ENCODE measurements at regions not wholly inside any gene's neighbourhood (a gene's known extent, or its start where the extent isn't known, plus 50 kb on each side); places are given as distances from the start of the nearest gene placed in this dataset.

DNA sequence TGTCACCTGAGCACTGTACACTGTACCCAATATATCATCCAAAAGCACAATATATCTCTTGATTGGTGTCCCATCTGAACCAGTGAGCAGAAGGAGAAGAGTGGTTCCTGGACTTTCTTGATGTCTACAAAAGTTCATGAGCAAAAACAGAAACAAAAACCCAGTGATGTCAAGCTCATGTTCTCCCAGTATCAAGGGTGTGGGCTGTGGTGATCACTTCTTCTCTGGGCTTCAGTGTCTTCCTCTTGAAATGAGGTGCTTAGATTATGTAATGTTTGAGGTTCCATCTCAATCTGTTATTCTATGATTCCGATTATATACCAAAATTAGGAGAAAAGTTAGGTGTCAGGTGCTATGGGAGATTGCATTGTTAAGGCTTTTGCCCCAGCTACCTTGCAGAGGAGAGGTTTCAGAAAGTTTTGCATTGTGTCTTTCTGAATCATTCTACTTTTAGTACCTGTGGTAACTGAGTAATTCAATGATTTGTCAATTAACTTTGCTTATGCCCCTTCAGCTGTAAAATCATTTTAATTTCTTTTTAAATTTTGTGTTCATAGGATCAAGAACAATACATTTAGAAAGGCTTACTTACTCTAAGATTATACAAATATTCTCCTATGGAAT, 122.0 kb upstream of the EOMES start:
- no peak for TF ChIP-seq EZH2 (IDR thresholded peaks at IDR 0.05; ENCODE audit: borderline replicate concordance, low read depth, low read length, severe bottlenecking)
- TF ChIP-seq, protein P1, sequence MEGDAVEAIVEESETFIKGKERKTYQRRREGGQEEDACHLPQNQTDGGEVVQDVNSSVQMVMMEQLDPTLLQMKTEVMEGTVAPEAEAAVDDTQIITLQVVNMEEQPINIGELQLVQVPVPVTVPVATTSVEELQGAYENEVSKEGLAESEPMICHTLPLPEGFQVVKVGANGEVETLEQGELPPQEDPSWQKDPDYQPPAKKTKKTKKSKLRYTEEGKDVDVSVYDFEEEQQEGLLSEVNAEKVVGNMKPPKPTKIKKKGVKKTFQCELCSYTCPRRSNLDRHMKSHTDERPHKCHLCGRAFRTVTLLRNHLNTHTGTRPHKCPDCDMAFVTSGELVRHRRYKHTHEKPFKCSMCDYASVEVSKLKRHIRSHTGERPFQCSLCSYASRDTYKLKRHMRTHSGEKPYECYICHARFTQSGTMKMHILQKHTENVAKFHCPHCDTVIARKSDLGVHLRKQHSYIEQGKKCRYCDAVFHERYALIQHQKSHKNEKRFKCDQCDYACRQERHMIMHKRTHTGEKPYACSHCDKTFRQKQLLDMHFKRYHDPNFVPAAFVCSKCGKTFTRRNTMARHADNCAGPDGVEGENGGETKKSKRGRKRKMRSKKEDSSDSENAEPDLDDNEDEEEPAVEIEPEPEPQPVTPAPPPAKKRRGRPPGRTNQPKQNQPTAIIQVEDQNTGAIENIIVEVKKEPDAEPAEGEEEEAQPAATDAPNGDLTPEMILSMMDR (IDR thresholded peaks at IDR 0.05; ENCODE audit: borderline replicate concordance, extremely low read depth, low read length, poor library complexity, severe bottlenecking): no peak
- Histone ChIP-seq H3K79me2 (ENCODE audit: insufficient read depth, low read length) (no peaks in the 10 kb centered on the region), H3K4me1 (ENCODE audit: insufficient read depth, low read length) (no peaks in the 10 kb centered on the region), H3K27ac (ENCODE audit: low read length) (no peak overlapping the region), H4K20me1 (ENCODE audit: insufficient read depth, low read length) (no peaks in the 10 kb centered on the region), H3K36me3 (ENCODE audit: insufficient read depth, low read length) (no peaks in the 10 kb centered on the region), H3K9ac (ENCODE audit: low read depth, low read length) (no peak overlapping the region), H3K4me3 (ENCODE audit: low read depth in 1 of 2, low read length in 2 of 2) (no peak overlapping the region), H3K9me3 (ENCODE audit: insufficient read depth, low read length, severe bottlenecking) (no peaks in the 10 kb centered on the region), H3K4me2 (ENCODE audit: insufficient read depth, low read length) (no peak overlapping the region), H3K27me3 (ENCODE audit: insufficient read depth, low read length, poor library complexity) (no peaks in the 10 kb centered on the region), H2AFZ (ENCODE audit: low read depth, low read length) (no peak overlapping the region)
- no peak for ATAC-seq (ENCODE audit: insufficient read depth, low read depth)
- DNase-seq: no peak

DNA sequence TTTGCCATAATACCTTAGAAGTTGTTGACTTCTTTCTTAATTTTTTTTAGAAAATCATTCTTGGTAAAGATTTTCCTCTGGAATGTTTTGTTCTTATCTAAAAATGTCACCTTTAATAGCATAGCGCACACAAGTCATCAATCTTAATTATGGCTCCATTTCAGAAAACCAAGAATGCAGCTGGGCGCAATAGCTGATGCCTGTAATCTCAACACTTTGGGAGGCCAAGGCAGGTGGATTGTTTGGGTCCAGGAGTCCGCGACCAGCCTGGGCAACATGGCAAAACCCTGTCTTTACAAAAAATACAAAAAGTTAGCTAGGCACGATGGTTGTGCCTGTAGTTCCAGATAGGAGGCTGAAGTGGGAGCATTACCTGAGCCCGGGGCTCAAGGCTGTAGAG, 125.6 kb upstream of the EOMES start:
- no peak overlapping the region for H3K4me3 ChIP-seq (ENCODE audit: low read depth in 1 of 2, low read length in 2 of 2)
- no peak for ATAC-seq (ENCODE audit: insufficient read depth, low read depth)
- H3K4me1 ChIP-seq (ENCODE audit: insufficient read depth, low read length): no peaks in the 10 kb centered on the region
- H4K20me1 ChIP-seq (ENCODE audit: insufficient read depth, low read length): no peaks in the 10 kb centered on the region
- DNase-seq: no peak
- H3K27ac ChIP-seq (ENCODE audit: low read length): no peak overlapping the region
- no peak for TF ChIP-seq EZH2 (IDR thresholded peaks at IDR 0.05; ENCODE audit: borderline replicate concordance, low read depth, low read length, severe bottlenecking)
- TF ChIP-seq, protein P1 (IDR thresholded peaks at IDR 0.05; ENCODE audit: borderline replicate concordance, extremely low read depth, low read length, poor library complexity, severe bottlenecking): no peak
- H3K79me2 ChIP-seq (ENCODE audit: insufficient read depth, low read length): no peaks in the 10 kb centered on the region
- H3K36me3 ChIP-seq (ENCODE audit: insufficient read depth, low read length): no peaks in the 10 kb centered on the region; the same call in 1 of the 2 replicates
- no peak overlapping the region for H2AFZ ChIP-seq (ENCODE audit: low read depth, low read length)
- no peaks in the 10 kb centered on the region for H3K27me3 ChIP-seq (ENCODE audit: insufficient read depth, low read length, poor library complexity)
- no peak overlapping the region for H3K4me2 ChIP-seq (ENCODE audit: insufficient read depth, low read length)
- H3K9me3 ChIP-seq (ENCODE audit: insufficient read depth, low read length, severe bottlenecking): peaks cover 10% of the 10 kb centered on the region
- H3K9ac ChIP-seq (ENCODE audit: low read depth, low read length): no peak overlapping the region

- Histone ChIP-seq H3K4me1 (ENCODE audit: insufficient read depth, low read length) (no peaks in the 10 kb centered on the region), H3K4me3 (ENCODE audit: low read depth in 1 of 2, low read length in 2 of 2) (no peak overlapping the region), H3K27me3 (ENCODE audit: insufficient read depth, low read length, poor library complexity) (no peaks in the 10 kb centered on the region), H3K36me3 (ENCODE audit: insufficient read depth, low read length) (no peaks in the 10 kb centered on the region; the same call in 1 of the 2 replicates), H3K27ac (ENCODE audit: low read length) (no peak overlapping the region), H3K4me2 (ENCODE audit: insufficient read depth, low read length) (no peak overlapping the region), H4K20me1 (ENCODE audit: insufficient read depth, low read length) (no peaks in the 10 kb centered on the region), H3K9ac (ENCODE audit: low read depth, low read length) (no peak overlapping the region), H3K9me3 (ENCODE audit: insufficient read depth, low read length, severe bottlenecking) (peaks cover 13% of the 10 kb centered on the region), H2AFZ (ENCODE audit: low read depth, low read length) (no peak overlapping the region), H3K79me2 (ENCODE audit: insufficient read depth, low read length) (no peaks in the 10 kb centered on the region)
- no peak for DNase-seq
- ATAC-seq (ENCODE audit: insufficient read depth, low read depth): no peak
- TF ChIP-seq EZH2 (IDR thresholded peaks at IDR 0.05; ENCODE audit: borderline replicate concordance, low read depth, low read length, severe bottlenecking): no peak
- TF ChIP-seq, protein P1 (IDR thresholded peaks at IDR 0.05; ENCODE audit: borderline replicate concordance, extremely low read depth, low read length, poor library complexity, severe bottlenecking): no peak
Measured at GRCh38 chr3:27848826-27849225, 126.7 kb upstream of the EOMES start.

Data from DND-41 (cell line).